ENCODE measurements at regions not wholly inside any gene's neighbourhood (a gene's known extent, or its start where the extent isn't known, plus 50 kb on each side); places are given as distances from the start of the nearest gene placed in this dataset.

GRCh38 chr12:24460506-24460905 lies 488.4 kb downstream of the BCAT1 start:
- no peaks in the 10 kb centered on the region for H3K9me3 ChIP-seq
- no peak overlapping the region for H3K4me3 ChIP-seq
- no peak for DNase-seq
- intact Hi-C loops (cut with DNase I; ENCODE audit: low total_unique reads) = no loop called here
- H3K4me1 ChIP-seq = peaks cover 0 to 24% (median 0%) of the 10 kb centered on the region in 4 donors
- H3K27ac ChIP-seq = no peak overlapping the region
- no peaks in the 10 kb centered on the region for H3K27me3 ChIP-seq
- H3K36me3 ChIP-seq = no peaks in the 10 kb centered on the region
- TF ChIP-seq, protein P1, sequence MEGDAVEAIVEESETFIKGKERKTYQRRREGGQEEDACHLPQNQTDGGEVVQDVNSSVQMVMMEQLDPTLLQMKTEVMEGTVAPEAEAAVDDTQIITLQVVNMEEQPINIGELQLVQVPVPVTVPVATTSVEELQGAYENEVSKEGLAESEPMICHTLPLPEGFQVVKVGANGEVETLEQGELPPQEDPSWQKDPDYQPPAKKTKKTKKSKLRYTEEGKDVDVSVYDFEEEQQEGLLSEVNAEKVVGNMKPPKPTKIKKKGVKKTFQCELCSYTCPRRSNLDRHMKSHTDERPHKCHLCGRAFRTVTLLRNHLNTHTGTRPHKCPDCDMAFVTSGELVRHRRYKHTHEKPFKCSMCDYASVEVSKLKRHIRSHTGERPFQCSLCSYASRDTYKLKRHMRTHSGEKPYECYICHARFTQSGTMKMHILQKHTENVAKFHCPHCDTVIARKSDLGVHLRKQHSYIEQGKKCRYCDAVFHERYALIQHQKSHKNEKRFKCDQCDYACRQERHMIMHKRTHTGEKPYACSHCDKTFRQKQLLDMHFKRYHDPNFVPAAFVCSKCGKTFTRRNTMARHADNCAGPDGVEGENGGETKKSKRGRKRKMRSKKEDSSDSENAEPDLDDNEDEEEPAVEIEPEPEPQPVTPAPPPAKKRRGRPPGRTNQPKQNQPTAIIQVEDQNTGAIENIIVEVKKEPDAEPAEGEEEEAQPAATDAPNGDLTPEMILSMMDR (IDR thresholded peaks at IDR 0.05) = no peak

DNA sequence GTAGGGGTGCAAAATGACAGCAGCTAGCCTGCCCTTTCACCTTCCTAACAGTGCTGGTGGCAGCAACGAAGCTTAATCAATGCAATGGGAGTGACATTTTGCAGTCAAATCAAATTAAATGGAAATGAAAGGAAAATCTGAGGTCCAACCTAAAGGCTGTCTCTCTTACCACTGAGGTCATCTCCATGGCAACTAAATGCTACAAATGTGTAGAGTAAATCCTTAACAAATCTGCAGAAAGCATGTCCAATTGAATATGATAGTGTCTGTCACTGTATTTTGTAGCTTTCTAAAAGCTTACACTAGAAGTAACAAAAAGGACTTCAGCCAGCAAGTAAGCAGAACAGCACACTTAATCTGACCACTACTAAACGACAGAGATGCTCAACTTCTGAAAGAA lies 488.8 kb downstream of the BCAT1 start:
- H3K9me3 ChIP-seq = no peaks in the 10 kb centered on the region
- TF ChIP-seq, protein P1 (IDR thresholded peaks at IDR 0.05) = no peak
- H3K4me1 ChIP-seq = peaks cover 0 to 26% (median 0%) of the 10 kb centered on the region in 4 donors
- H3K27me3 ChIP-seq = no peaks in the 10 kb centered on the region
- H3K36me3 ChIP-seq = no peaks in the 10 kb centered on the region
- no peak for DNase-seq
- intact Hi-C loops (cut with DNase I; ENCODE audit: low total_unique reads) = no loop called here
- H3K27ac ChIP-seq = no peak overlapping the region
- no peak overlapping the region for H3K4me3 ChIP-seq

DNA sequence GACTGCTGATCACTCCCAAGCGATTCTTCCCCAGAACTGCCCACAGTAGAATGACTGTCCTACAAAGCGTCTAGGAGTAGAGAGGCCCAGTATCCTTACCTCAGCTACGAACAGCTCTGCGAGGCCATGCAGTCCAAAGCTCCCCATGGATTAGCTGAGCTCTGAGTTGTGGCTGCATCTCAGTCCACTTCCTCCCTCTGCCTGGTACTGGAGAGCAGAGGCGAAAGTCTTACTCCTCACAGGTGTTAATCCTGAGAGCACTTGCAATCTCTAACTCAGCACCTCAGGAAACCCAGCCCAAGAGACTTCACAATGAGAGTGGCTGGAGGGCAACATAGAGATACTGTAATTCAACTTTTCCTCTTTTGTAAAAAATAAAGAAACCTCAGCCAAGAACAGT lies 493.1 kb downstream of the BCAT1 start:
- H3K9me3 ChIP-seq = no peaks in the 10 kb centered on the region
- intact Hi-C loops (cut with DNase I; ENCODE audit: low total_unique reads) = no loop called here
- peaks cover 0 to 42% (median 2%) of the 10 kb centered on the region in 4 donors for H3K4me1 ChIP-seq
- H3K36me3 ChIP-seq = no peaks in the 10 kb centered on the region
- H3K4me3 ChIP-seq = no peak overlapping the region
- TF ChIP-seq, protein P1 (IDR thresholded peaks at IDR 0.05) = no peak
- no peak overlapping the region for H3K27ac ChIP-seq
- no peaks in the 10 kb centered on the region for H3K27me3 ChIP-seq
- DNase-seq = no peak

DNA sequence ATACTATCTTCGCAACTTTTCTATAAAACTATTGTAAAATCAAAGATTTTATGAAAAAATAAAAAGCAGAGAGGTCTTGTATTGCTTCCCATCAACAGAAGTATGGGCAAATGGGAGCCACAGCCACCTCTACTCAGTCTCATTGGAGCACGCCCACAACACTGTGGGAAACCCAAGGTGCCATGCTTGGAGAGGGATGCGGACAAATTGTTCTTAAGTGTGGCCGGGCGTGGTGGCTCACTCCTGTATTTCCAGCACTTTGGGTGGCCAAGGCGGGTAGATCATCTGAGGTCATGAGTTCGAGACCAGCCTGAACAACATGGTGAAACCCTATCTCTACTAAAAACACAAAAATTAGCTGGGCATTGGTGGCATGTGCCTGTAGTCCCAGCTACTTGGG lies 498.2 kb upstream of the SOX5 start:
- H3K9me3 ChIP-seq = no peaks in the 10 kb centered on the region
- TF ChIP-seq, protein P1 (IDR thresholded peaks at IDR 0.05) = no peak
- intact Hi-C loops (cut with DNase I; ENCODE audit: low total_unique reads) = no loop called here

GRCh38 chr12:24446287-24446686 lies 496.8 kb upstream of the SOX5 start:
- intact Hi-C loops (cut with DNase I; ENCODE audit: low total_unique reads) = no loop called here

More for the DNA sequence above, 498.2 kb upstream of the SOX5 start:
- H3K27ac ChIP-seq = no peak overlapping the region
- H3K4me3 ChIP-seq = no peak overlapping the region
- DNase-seq = no peak
- no peaks in the 10 kb centered on the region for H3K36me3 ChIP-seq
- peaks cover 0 to 5% (median 2%) of the 10 kb centered on the region in 4 donors for H3K4me1 ChIP-seq
- H3K27me3 ChIP-seq = no peaks in the 10 kb centered on the region

More at GRCh38 chr12:24446287-24446686, 496.8 kb upstream of the SOX5 start:
- no peak for DNase-seq
- Histone ChIP-seq H3K27me3 (no peaks in the 10 kb centered on the region), H3K4me1 (peaks cover 0 to 4% (median 0%) of the 10 kb centered on the region in 4 donors), H3K4me3 (no peak overlapping the region), H3K36me3 (no peaks in the 10 kb centered on the region), H3K27ac (no peak overlapping the region), H3K9me3 (no peaks in the 10 kb centered on the region)
- TF ChIP-seq, protein P1 (IDR thresholded peaks at IDR 0.05) = no peak
